ENCODE measurements at regions not wholly inside any gene's neighbourhood (a gene's known extent, or its start where the extent isn't known, plus 50 kb on each side); places are given as distances from the start of the nearest gene placed in this dataset.

DNA sequence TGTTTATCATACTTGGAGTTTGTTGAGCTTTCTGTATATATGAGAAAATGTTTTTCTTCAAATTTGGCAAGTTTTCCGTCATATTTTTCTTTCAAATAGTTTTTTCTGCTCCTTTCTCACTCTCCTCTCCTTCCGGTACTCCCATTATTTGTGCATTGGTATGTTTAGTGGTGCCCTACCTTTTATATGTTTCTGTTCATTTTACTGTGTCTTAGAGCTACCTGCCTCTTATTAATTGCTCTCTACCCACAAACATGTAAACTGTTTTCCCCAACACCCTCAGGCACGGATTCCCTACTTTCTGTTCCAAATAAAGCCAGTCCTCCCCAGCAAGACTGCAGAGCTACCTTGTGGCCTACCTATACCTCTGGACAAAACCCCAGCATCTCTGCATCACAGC, 60.6 kb upstream of the S1PR3 start:
- ATAC-seq (no peak), FAIRE-seq (no peak), DNase-seq (ENCODE audit: low read depth in 1 of 2, low spot score in 1 of 2) (no peak)
- Histone ChIP-seq H3K9me3 (no peaks in the 10 kb centered on the region), H3K4me1 (no peaks in the 10 kb centered on the region), H3K4me3 (no peak overlapping the region), H3K27ac (no peak overlapping the region), H3K4me2 (no peak overlapping the region)
- TF ChIP-seq EP300 (IDR thresholded peaks at IDR 0.05) = no peak
- no peak for TF ChIP-seq MAFK (IDR thresholded peaks at IDR 0.05; ENCODE audit: partially characterized antibody)
- no peak for TF ChIP-seq POLR2A (IDR thresholded peaks at IDR 0.05; ENCODE audit: low read length)
- no peak for TF ChIP-seq HOXA7 (CRISPR knock-in tag; IDR thresholded peaks at IDR 0.05)
- TF ChIP-seq ZFP36 (IDR thresholded peaks at IDR 0.05; ENCODE audit: borderline replicate concordance, partially characterized antibody) = no peak
- TF ChIP-seq HDAC2 (IDR thresholded peaks at IDR 0.05) = no peak
- TF ChIP-seq FOSL2 (IDR thresholded peaks at IDR 0.05) = no peak
- no peak for TF ChIP-seq FOSL2 (CRISPR knock-in tag; IDR thresholded peaks at IDR 0.05)
- TF ChIP-seq, protein P1, sequence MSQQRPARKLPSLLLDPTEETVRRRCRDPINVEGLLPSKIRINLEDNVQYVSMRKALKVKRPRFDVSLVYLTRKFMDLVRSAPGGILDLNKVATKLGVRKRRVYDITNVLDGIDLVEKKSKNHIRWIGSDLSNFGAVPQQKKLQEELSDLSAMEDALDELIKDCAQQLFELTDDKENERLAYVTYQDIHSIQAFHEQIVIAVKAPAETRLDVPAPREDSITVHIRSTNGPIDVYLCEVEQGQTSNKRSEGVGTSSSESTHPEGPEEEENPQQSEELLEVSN (IDR thresholded peaks at IDR 0.05; ENCODE audit: borderline replicate concordance, low read depth) = no peak
- TF ChIP-seq RAD21 (conservative IDR thresholded peaks at IDR 0.05 in 1 of 2, IDR thresholded peaks at IDR 0.05 in 1 of 2) = no peak
- no peak for TF ChIP-seq RARB (CRISPR knock-in tag; IDR thresholded peaks at IDR 0.05)
- WGBS (ENCODE audit: missing lambda C conversion rate) = 91% methylated on average over 3 of the region's 3 CpGs
- ChIA-PET POLR2A (no interaction called here), CTCF (interaction anchor here (1.2 kb wide), 1 partner anchor 10 kb away, joined by 5 read pairs; no protein-coding TSS in a partner anchor)

DNA sequence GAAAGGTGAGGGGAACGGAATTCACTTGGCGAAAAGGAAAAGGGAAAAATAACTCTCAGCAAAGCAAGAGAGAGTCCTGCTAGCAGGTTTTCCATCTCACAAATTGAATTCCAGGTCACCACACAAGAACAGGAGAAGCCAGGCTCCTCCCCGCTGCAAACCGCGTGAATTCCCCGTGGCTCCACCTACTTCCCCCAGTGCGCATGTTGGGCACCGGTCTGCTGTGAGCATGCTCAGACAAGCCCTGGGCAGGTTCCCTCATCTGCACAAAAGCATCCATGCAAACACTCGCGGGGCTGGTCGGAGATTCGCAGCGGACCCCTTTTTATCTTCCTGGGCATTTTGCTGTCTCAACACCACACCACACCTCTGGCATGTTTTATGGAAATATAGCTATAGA, 58.5 kb upstream of the S1PR3 start:
- Histone ChIP-seq H3K4me1 (no peaks in the 10 kb centered on the region), H3K4me2 (no peak overlapping the region), H3K27ac (no peak overlapping the region), H3K4me3 (no peak overlapping the region), H3K9me3 (no peaks in the 10 kb centered on the region)
- 86% methylated on average over 13 of the region's 13 CpGs for WGBS (ENCODE audit: missing lambda C conversion rate)
- CTCF ChIA-PET = no interaction called here
- no peak for FAIRE-seq
- POLR2A ChIA-PET = no interaction called here
- no peak for DNase-seq (ENCODE audit: low read depth in 1 of 2, low spot score in 1 of 2)
- TF ChIP-seq EHMT2 (IDR thresholded peaks at IDR 0.05; ENCODE audit: low read depth) (no peak), CHD2 (IDR thresholded peaks at IDR 0.05; ENCODE audit: low read length, partially characterized antibody) (no peak), POLR2A (IDR thresholded peaks at IDR 0.05; ENCODE audit: low read length) (no peak), HOXA7 (CRISPR knock-in tag; IDR thresholded peaks at IDR 0.05) (no peak)
- TF ChIP-seq, protein P2, sequence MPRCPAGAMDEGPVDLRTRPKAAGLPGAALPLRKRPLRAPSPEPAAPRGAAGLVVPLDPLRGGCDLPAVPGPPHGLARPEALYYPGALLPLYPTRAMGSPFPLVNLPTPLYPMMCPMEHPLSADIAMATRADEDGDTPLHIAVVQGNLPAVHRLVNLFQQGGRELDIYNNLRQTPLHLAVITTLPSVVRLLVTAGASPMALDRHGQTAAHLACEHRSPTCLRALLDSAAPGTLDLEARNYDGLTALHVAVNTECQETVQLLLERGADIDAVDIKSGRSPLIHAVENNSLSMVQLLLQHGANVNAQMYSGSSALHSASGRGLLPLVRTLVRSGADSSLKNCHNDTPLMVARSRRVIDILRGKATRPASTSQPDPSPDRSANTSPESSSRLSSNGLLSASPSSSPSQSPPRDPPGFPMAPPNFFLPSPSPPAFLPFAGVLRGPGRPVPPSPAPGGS (IDR thresholded peaks at IDR 0.05) = no peak
- ATAC-seq = no peak

DNA sequence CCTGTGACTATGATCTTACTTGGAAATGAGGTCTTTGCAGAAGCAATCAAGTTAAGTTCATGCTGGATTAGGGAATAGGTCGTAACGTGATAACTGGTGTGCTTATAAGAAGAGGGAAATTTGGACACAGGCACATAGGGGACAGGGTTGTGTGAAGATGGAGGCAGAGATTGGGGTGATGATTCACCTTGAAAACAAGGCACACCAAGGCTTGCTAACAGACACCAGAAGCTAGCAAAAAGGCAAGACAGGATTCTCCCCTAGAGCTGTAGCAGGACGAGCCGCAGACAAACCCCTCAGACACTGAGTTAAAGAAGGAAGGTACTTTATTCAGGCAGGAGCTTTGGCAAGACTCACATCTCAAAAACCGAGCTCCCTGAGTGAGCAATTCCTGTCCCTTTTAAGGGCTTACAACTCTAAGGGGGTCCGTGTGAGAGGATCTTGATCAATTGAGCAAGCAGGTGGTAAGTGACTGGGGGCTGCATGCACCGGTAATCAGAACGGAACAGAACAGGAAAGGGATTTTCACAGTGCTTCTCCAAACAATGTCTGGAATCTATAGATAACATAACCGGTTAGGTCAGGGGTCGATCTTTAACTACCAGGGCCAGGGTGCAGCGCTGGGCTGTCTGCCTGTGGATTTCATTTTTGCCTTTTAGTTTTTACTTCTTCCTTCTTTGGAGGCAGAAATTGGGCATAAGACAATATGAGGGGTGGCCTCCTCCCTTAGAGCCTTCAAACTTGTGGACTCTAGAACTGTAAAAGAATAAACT, 57.5 kb upstream of the S1PR3 start:
- ChIA-PET CTCF (no interaction called here), POLR2A (no interaction called here)
- Histone ChIP-seq H3K27ac (no peak overlapping the region), H3K4me3 (no peak overlapping the region), H3K4me1 (no peaks in the 10 kb centered on the region), H3K9me3 (no peaks in the 10 kb centered on the region), H3K4me2 (no peak overlapping the region)
- no peak for ATAC-seq
- 70% methylated on average over 11 of the region's 11 CpGs for WGBS (ENCODE audit: missing lambda C conversion rate)
- FAIRE-seq = no peak
- TF ChIP-seq, protein P3, sequence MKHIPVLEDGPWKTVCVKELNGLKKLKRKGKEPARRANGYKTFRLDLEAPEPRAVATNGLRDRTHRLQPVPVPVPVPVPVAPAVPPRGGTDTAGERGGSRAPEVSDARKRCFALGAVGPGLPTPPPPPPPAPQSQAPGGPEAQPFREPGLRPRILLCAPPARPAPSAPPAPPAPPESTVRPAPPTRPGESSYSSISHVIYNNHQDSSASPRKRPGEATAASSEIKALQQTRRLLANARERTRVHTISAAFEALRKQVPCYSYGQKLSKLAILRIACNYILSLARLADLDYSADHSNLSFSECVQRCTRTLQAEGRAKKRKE (CRISPR knock-in tag; IDR thresholded peaks at IDR 0.05; ENCODE audit: low read depth) = no peak
- TF ChIP-seq ESRRA (IDR thresholded peaks at IDR 0.05; ENCODE audit: borderline replicate concordance, low read length) = no peak
- no peak for TF ChIP-seq HOXB5 (CRISPR knock-in tag; IDR thresholded peaks at IDR 0.05)
- TF ChIP-seq GATA3 (IDR thresholded peaks at IDR 0.05; ENCODE audit: borderline replicate concordance) = no peak
- TF ChIP-seq MAFK (IDR thresholded peaks at IDR 0.05; ENCODE audit: partially characterized antibody) = no peak
- no peak for TF ChIP-seq SMC3 (IDR thresholded peaks at IDR 0.05)
- TF ChIP-seq, protein P4, sequence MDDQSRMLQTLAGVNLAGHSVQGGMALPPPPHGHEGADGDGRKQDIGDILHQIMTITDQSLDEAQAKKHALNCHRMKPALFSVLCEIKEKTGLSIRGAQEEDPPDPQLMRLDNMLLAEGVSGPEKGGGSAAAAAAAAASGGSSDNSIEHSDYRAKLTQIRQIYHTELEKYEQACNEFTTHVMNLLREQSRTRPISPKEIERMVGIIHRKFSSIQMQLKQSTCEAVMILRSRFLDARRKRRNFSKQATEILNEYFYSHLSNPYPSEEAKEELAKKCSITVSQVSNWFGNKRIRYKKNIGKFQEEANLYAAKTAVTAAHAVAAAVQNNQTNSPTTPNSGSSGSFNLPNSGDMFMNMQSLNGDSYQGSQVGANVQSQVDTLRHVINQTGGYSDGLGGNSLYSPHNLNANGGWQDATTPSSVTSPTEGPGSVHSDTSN (IDR thresholded peaks at IDR 0.05) = no peak
- TF ChIP-seq POLR2A (IDR thresholded peaks at IDR 0.05; ENCODE audit: low read length) = no peak
- TF ChIP-seq NPAS2 (CRISPR knock-in tag; IDR thresholded peaks at IDR 0.05; ENCODE audit: borderline replicate concordance) = no peak
- TF ChIP-seq CHD4 (IDR thresholded peaks at IDR 0.05; ENCODE audit: borderline replicate concordance) = no peak
- TF ChIP-seq, protein P5, sequence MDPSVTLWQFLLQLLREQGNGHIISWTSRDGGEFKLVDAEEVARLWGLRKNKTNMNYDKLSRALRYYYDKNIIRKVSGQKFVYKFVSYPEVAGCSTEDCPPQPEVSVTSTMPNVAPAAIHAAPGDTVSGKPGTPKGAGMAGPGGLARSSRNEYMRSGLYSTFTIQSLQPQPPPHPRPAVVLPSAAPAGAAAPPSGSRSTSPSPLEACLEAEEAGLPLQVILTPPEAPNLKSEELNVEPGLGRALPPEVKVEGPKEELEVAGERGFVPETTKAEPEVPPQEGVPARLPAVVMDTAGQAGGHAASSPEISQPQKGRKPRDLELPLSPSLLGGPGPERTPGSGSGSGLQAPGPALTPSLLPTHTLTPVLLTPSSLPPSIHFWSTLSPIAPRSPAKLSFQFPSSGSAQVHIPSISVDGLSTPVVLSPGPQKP (IDR thresholded peaks at IDR 0.05; ENCODE audit: low read depth, low read length) = no peak
- TF ChIP-seq, protein P6, sequence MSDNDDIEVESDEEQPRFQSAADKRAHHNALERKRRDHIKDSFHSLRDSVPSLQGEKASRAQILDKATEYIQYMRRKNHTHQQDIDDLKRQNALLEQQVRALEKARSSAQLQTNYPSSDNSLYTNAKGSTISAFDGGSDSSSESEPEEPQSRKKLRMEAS (IDR thresholded peaks at IDR 0.05) = no peak
- TF ChIP-seq FOXS1 (CRISPR knock-in tag; IDR thresholded peaks at IDR 0.05) = no peak
- no peak for TF ChIP-seq NR3C1 (IDR thresholded peaks at IDR 0.05)
- no peak for TF ChIP-seq HOXA7 (CRISPR knock-in tag; IDR thresholded peaks at IDR 0.05)
- no peak for TF ChIP-seq SREBF2 (IDR thresholded peaks at IDR 0.05)
- no peak for DNase-seq (ENCODE audit: low read depth in 1 of 2, low spot score in 1 of 2)
